ENCODE measurements at regions not wholly inside any gene's neighbourhood (a gene's known extent, or its start where the extent isn't known, plus 50 kb on each side); places are given as distances from the start of the nearest gene placed in this dataset.

- Histone ChIP-seq H3K27ac (no peak overlapping the region), H3K27me3 (no peaks in the 10 kb centered on the region), H3K9me3 (no peaks in the 10 kb centered on the region), H3K36me3 (no peaks in the 10 kb centered on the region), H3K4me3 (no peak overlapping the region), H3K4me1 (peaks cover 0 to 14% (median 0%) of the 10 kb centered on the region in 4 donors)
- intact Hi-C loops (cut with DNase I; ENCODE audit: low total_unique reads) (no loop called here), in situ Hi-C loops (cut with MboI; ENCODE audit: low pct_ligation_motif_present in 1 of 4, low pct_unique_long_range_greater_than_20kb in 1 of 4, low sequenced_read_pairs in 3 of 4) (no loop called here)
- no peak for DNase-seq
- 75 to 76% methylated on average over 2 of the region's 2 CpGs for WGBS, 2 donors (ENCODE audit: low coverage in 1 of 2)
- TF ChIP-seq EP300 (IDR thresholded peaks at IDR 0.05; ENCODE audit: low read depth) (no peak), POLR2AphosphoS5 (IDR thresholded peaks at IDR 0.05) (no peak), POLR2A (IDR thresholded peaks at IDR 0.05) (no peak)
- TF ChIP-seq, protein P1, sequence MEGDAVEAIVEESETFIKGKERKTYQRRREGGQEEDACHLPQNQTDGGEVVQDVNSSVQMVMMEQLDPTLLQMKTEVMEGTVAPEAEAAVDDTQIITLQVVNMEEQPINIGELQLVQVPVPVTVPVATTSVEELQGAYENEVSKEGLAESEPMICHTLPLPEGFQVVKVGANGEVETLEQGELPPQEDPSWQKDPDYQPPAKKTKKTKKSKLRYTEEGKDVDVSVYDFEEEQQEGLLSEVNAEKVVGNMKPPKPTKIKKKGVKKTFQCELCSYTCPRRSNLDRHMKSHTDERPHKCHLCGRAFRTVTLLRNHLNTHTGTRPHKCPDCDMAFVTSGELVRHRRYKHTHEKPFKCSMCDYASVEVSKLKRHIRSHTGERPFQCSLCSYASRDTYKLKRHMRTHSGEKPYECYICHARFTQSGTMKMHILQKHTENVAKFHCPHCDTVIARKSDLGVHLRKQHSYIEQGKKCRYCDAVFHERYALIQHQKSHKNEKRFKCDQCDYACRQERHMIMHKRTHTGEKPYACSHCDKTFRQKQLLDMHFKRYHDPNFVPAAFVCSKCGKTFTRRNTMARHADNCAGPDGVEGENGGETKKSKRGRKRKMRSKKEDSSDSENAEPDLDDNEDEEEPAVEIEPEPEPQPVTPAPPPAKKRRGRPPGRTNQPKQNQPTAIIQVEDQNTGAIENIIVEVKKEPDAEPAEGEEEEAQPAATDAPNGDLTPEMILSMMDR (IDR thresholded peaks at IDR 0.05) = no peak
Observed at GRCh38 chr12:84512751-84513150, 399.8 kb downstream of the SLC6A15 start.

DNA sequence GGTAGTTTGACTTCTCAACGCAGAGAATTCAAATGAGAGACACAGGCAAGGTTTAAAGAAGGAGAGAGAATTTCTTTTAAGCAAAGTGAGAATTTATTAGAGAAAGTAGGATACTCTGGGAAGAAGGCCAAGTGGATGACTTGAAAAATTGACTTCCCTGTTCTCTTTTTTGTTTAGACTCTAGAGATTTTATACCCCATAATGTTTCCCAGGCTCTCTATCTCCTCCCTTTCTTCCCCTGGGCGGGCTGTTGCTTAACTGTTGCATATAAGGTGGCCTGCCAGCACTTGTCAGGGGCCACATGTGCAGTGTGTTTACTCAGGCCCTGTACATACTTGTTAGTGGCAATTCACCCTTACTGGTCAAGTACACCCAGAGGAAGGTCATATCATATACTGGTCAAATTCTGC, 403.7 kb downstream of the SLC6A15 start:
- in situ Hi-C loops (cut with MboI; ENCODE audit: low pct_ligation_motif_present in 1 of 4, low pct_unique_long_range_greater_than_20kb in 1 of 4, low sequenced_read_pairs in 3 of 4) (no loop called here), intact Hi-C loops (cut with DNase I; ENCODE audit: low total_unique reads) (no loop called here)
- no peaks in the 10 kb centered on the region for H3K9me3 ChIP-seq
- H3K27ac ChIP-seq = peak overlapping the region in 2 of 4 donors; percentile 3 to 20
- DNase-seq = no peak
- WGBS, 2 donors (ENCODE audit: low coverage in 1 of 2) = 45 to 48% methylated on average over 2 of the region's 2 CpGs
- H3K4me3 ChIP-seq = no peak overlapping the region
- H3K4me1 ChIP-seq = peaks cover 0 to 16% (median 0%) of the 10 kb centered on the region in 4 donors
- no peaks in the 10 kb centered on the region for H3K36me3 ChIP-seq
- H3K27me3 ChIP-seq = no peaks in the 10 kb centered on the region
- TF ChIP-seq POLR2AphosphoS5 (IDR thresholded peaks at IDR 0.05) (no peak), POLR2A (IDR thresholded peaks at IDR 0.05) (no peak), EP300 (IDR thresholded peaks at IDR 0.05; ENCODE audit: low read depth) (no peak)
- TF ChIP-seq, protein P1 (IDR thresholded peaks at IDR 0.05) = no peak

GRCh38 chr12:84507956-84508850, 404.4 kb downstream of the SLC6A15 start:
- no peaks in the 10 kb centered on the region for H3K27me3 ChIP-seq
- in situ Hi-C loops (cut with MboI; ENCODE audit: low pct_ligation_motif_present in 1 of 4, low pct_unique_long_range_greater_than_20kb in 1 of 4, low sequenced_read_pairs in 3 of 4) (no loop called here), intact Hi-C loops (cut with DNase I; ENCODE audit: low total_unique reads) (no loop called here)

GRCh38 chr12:84506282-84506681, 406.3 kb downstream of the SLC6A15 start:
- Histone ChIP-seq H3K4me3 (no peak overlapping the region), H3K36me3 (no peaks in the 10 kb centered on the region), H3K27ac (no peak overlapping the region), H3K9me3 (no peaks in the 10 kb centered on the region), H3K27me3 (no peaks in the 10 kb centered on the region), H3K4me1 (peaks cover 0 to 16% (median 0%) of the 10 kb centered on the region in 4 donors)
- intact Hi-C loops (cut with DNase I; ENCODE audit: low total_unique reads) = no loop called here
- DNase-seq = no peak
- WGBS, 2 donors (ENCODE audit: low coverage in 1 of 2) = 57 to 67% methylated on average over 1 to 5 of the region's 5 CpGs
- TF ChIP-seq, protein P1 (IDR thresholded peaks at IDR 0.05) = no peak
- in situ Hi-C loops (cut with MboI; ENCODE audit: low pct_ligation_motif_present in 1 of 4, low pct_unique_long_range_greater_than_20kb in 1 of 4, low sequenced_read_pairs in 3 of 4) = no loop called here

More at GRCh38 chr12:84507956-84508850, 404.4 kb downstream of the SLC6A15 start:
- Histone ChIP-seq H3K36me3 (no peaks in the 10 kb centered on the region), H3K4me1 (peaks cover 0 to 16% (median 0%) of the 10 kb centered on the region in 4 donors), H3K4me3 (no peak overlapping the region), H3K27ac (peak overlapping the region in 3 of 4 donors; percentile 3 to 20 (median 6)), H3K9me3 (no peaks in the 10 kb centered on the region)
- no peak for DNase-seq
- 42 to 44% methylated on average over 3 to 6 of the region's 6 CpGs for WGBS, 2 donors (ENCODE audit: low coverage in 1 of 2)
- TF ChIP-seq POLR2A (IDR thresholded peaks at IDR 0.05) (no peak), POLR2AphosphoS5 (IDR thresholded peaks at IDR 0.05) (no peak), EP300 (IDR thresholded peaks at IDR 0.05; ENCODE audit: low read depth) (no peak)
- TF ChIP-seq, protein P1 (IDR thresholded peaks at IDR 0.05) = peak in 4 of 5 experiments; percentile 6 to 17 (median 16)
